Fibroblast of mammary gland (primary cell): ENCODE measurements at regions not wholly inside any gene's neighbourhood (a gene's known extent, or its start where the extent isn't known, plus 50 kb on each side); places are given as distances from the start of the nearest gene placed in this dataset.

Experiments
- DNase-seq: peaks from one replicate; pipeline ENCODE4 v3.0.0-alpha.2; 2010; ENCODE audit warnings: low read depth
- H3K4me3 ChIP-seq: 2 replicates; pipeline ENCODE4 v1.5.1; 2011; ENCODE audit warnings: low read depth, mild to moderate bottlenecking, low read length, moderate library complexity; ENCODE audit not compliant: control insufficient read depth
- CTCF ChIP-seq: conservative IDR thresholded peaks from 2 replicates; pipeline ENCODE4 v1.5.1; 2011; ENCODE audit warnings: low read depth, low read length, inconsistent platforms; ENCODE audit not compliant: control insufficient read depth, insufficient read depth

- H3K4me3 ChIP-seq: no peak overlapping the region
- no peak for TF ChIP-seq CTCF
- DNase-seq: no peak
Measured at GRCh38 chr2:172231508-172231907, 128.8 kb upstream of the DLX2 start.

- DNase-seq: no peak
- TF ChIP-seq CTCF: no peak
- H3K4me3 ChIP-seq: no peak overlapping the region
Measured at GRCh38 chr2:172232708-172233396, 130.2 kb upstream of the DLX2 start.

GRCh38 chr2:172233987-172234715 is 131.5 kb upstream of the DLX2 start:
- no peak for TF ChIP-seq CTCF
- H3K4me3 ChIP-seq: no peak overlapping the region
- no peak for DNase-seq

- DNase-seq: no peak
- TF ChIP-seq CTCF: no peak
- peak overlapping the region; percentile 42 for H3K4me3 ChIP-seq
Measured at GRCh38 chr2:172234716-172235691, 132.3 kb upstream of the DLX2 start.

GRCh38 chr2:172239944-172240590 is 137.4 kb upstream of the DLX2 start:
- no peak for TF ChIP-seq CTCF
- DNase-seq: peak; percentile 79

GRCh38 chr2:172241222-172241621 is 138.5 kb upstream of the DLX2 start:
- no peak overlapping the region for H3K4me3 ChIP-seq
- TF ChIP-seq CTCF: no peak
- no peak for DNase-seq

More at GRCh38 chr2:172239944-172240590, 137.4 kb upstream of the DLX2 start:
- no peak overlapping the region for H3K4me3 ChIP-seq
